H1 (cell line): ENCODE measurements at regions not wholly inside any gene's neighbourhood (a gene's known extent, or its start where the extent isn't known, plus 50 kb on each side); places are given as distances from the start of the nearest gene placed in this dataset.

Experiments used
- CTCF ChIA-PET: fragments of 300-600 bp; sonication (Branson Sonifier 250); formaldehyde crosslinking; loops from one replicate; lab custom pipeline; 2021; ENCODE audit not compliant: partially characterized antibody; lab: Charles Lee
- POLR2A ChIA-PET: fragments of 300-600 bp; sonication (Branson Sonifier 250); formaldehyde crosslinking; loops from one replicate; lab custom pipeline; 2021; ENCODE audit warnings: inconsistent platforms; ENCODE audit not compliant: partially characterized antibody; lab: Charles Lee
- DNase-seq, 2 experiments: peaks; one replicate each; pipeline versions ENCODE4 v3.0.0 to v3.0.0-alpha.2; 2010 to 2022; ENCODE audit warnings: low spot score in 2 of 2, low read depth in 1 of 2, mixed read lengths in 1 of 2
- FAIRE-seq: peaks from 2 replicates; lab custom pipeline; 2011; peaks lifted over from hg19 to GRCh38; lab: Jason Lieb, UNC
- H2AFZ ChIP-seq: 2 replicates; pipeline ENCODE4 v1.8.1; 2012; ENCODE audit warnings: low read length, inconsistent platforms
- H2AK5ac ChIP-seq: 2 replicates; pipeline ENCODE4 v1.6.1; 2013; ENCODE audit warnings: low read depth, low read length
- H2BK120ac ChIP-seq: replicated peaks from 2 replicates; pipeline ENCODE3; 2013; ENCODE audit warnings: low read depth, low read length, inconsistent platforms
- H2BK12ac ChIP-seq: 2 replicates; pipeline ENCODE4 v1.6.1; 2013; ENCODE audit warnings: low read depth, low read length
- H2BK15ac ChIP-seq: 2 replicates; pipeline ENCODE4 v1.6.1; 2013; ENCODE audit warnings: low read length
- H2BK20ac ChIP-seq: 2 replicates; pipeline ENCODE4 v1.6.1; 2013; ENCODE audit warnings: low read length
- H2BK5ac ChIP-seq: 2 replicates; pipeline ENCODE4 v1.6.1; 2013; ENCODE audit warnings: low read depth, low read length
- H3K14ac ChIP-seq: 2 replicates; pipeline ENCODE4 v1.6.1; 2013; ENCODE audit warnings: inconsistent platforms; ENCODE audit not compliant: insufficient read length
- H3K18ac ChIP-seq: 2 replicates; pipeline ENCODE4 v1.6.1; 2013; ENCODE audit warnings: low read length; ENCODE audit errors: extremely low read depth
- H3K23ac ChIP-seq: 2 replicates; pipeline ENCODE4 v1.6.1; 2013; ENCODE audit warnings: inconsistent platforms; ENCODE audit not compliant: insufficient read length
- H3K23me2 ChIP-seq: 2 replicates; pipeline ENCODE4 v1.6.1; 2013; ENCODE audit warnings: low read depth, low read length
- H3K27ac ChIP-seq: 2 replicates; pipeline ENCODE4 v1.6.1; 2011; ENCODE audit warnings: low read depth, low read length, inconsistent platforms
- H3K27me3 ChIP-seq, 4 experiments: replicated peaks in 1 of 4; 1 replicate in 1 of 4; 2 replicates in 3 of 4; pipeline versions ENCODE4 v1.6.1 to v1.8.1; 2011 to 2013; ENCODE audit warnings: low read length in 3 of 4, mild to moderate bottlenecking in 3 of 4, inconsistent platforms in 2 of 4, mixed read lengths in 2 of 4, moderate library complexity in 1 of 4; ENCODE audit not compliant: control insufficient read depth in 3 of 4, insufficient read depth in 3 of 4; ENCODE audit errors: extremely low read depth in 1 of 4
- H3K36me3 ChIP-seq, 4 experiments: 2 replicates each; pipeline versions ENCODE4 v1.6.1 to v1.8.1; 2011 to 2013; ENCODE audit warnings: mild to moderate bottlenecking in 4 of 4, low read length in 3 of 4, moderate library complexity in 2 of 4, control low read depth in 1 of 4, inconsistent platforms in 1 of 4; ENCODE audit not compliant: insufficient read depth in 4 of 4, control insufficient read depth in 2 of 4
- H3K4ac ChIP-seq: replicated peaks from 2 replicates; pipeline ENCODE3; 2013; ENCODE audit warnings: low read length, low read depth, mixed read lengths, inconsistent platforms; ENCODE audit not compliant: insufficient read length
- H3K4me1 ChIP-seq, 4 experiments: replicated peaks in 1 of 4; 1 replicate in 1 of 4; 2 replicates in 3 of 4; pipeline versions ENCODE4 v1.6.1 to v1.8.1; 2011 to 2013; ENCODE audit warnings: low read length in 3 of 4, inconsistent platforms in 2 of 4, mixed read lengths in 1 of 4; ENCODE audit not compliant: insufficient read depth in 4 of 4, control insufficient read depth in 3 of 4
- H3K4me2 ChIP-seq, 2 experiments: 2 replicates each; pipeline versions ENCODE4 v1.6.1 to v1.8.1; 2011 to 2013; ENCODE audit warnings: low read depth in 2 of 2, low read length in 2 of 2, control low read depth in 1 of 2, inconsistent platforms in 1 of 2, mild to moderate bottlenecking in 1 of 2; ENCODE audit not compliant: insufficient read depth in 1 of 2
- H3K4me3 ChIP-seq, 4 experiments: fragments of 200-600, 300-600 bp in 1 of 4; sonication (generic), shearing (Covaris generic), sonication (Bioruptor Twin) in 1 of 4; 2 replicates each; pipeline versions ENCODE4 v1.5.1 to v1.8.1; 2011 to 2016; ENCODE audit warnings: low read length in 4 of 4, low read depth in 3 of 4, control low read depth in 2 of 4, inconsistent platforms in 2 of 4, mild to moderate bottlenecking in 2 of 4, mixed read lengths in 1 of 4, moderate library complexity in 1 of 4; ENCODE audit not compliant: insufficient read depth in 2 of 4; ENCODE audit errors: extremely low read depth in 1 of 4
- H3K56ac ChIP-seq: replicated peaks from 2 replicates; pipeline ENCODE3; 2013; ENCODE audit warnings: low read depth, mild to moderate bottlenecking, mixed read lengths, low read length, inconsistent platforms; ENCODE audit not compliant: insufficient read length
- H3K79me1 ChIP-seq: 2 replicates; pipeline ENCODE4 v1.6.1; 2013; ENCODE audit warnings: low read depth, low read length, control low read depth
- H3K79me2 ChIP-seq, 2 experiments: 2 replicates each; pipeline versions ENCODE4 v1.6.1 to v1.8.1; 2012 to 2013; ENCODE audit warnings: low read length in 2 of 2, mild to moderate bottlenecking in 2 of 2, inconsistent platforms in 1 of 2; ENCODE audit not compliant: insufficient read depth in 2 of 2, control insufficient read depth in 1 of 2
- H3K9ac ChIP-seq, 4 experiments: replicated peaks in 1 of 4; 1 replicate in 1 of 4; 2 replicates in 3 of 4; pipeline versions ENCODE4 v1.6.1 to v1.8.1; 2011 to 2013; ENCODE audit warnings: low read depth in 3 of 4, low read length in 3 of 4, control low read depth in 2 of 4, mild to moderate bottlenecking in 2 of 4, moderate library complexity in 2 of 4, inconsistent platforms in 1 of 4; ENCODE audit errors: extremely low read depth in 1 of 4
- H3K9me3 ChIP-seq, 2 experiments: 2 replicates each; pipeline versions ENCODE4 v1.6.1 to v1.8.1; 2012 to 2013; ENCODE audit warnings: mild to moderate bottlenecking in 2 of 2, moderate library complexity in 2 of 2, control low read depth in 1 of 2, inconsistent platforms in 1 of 2, low read depth in 1 of 2, low read length in 1 of 2, mixed read lengths in 1 of 2; ENCODE audit not compliant: insufficient read depth in 2 of 2
- H4K20me1 ChIP-seq, 2 experiments: replicated peaks in 1 of 2; 2 replicates each; pipeline versions ENCODE3 to v1.8.1; 2011 to 2013; ENCODE audit warnings: inconsistent platforms in 2 of 2, low read length in 2 of 2, mild to moderate bottlenecking in 1 of 2; ENCODE audit not compliant: insufficient read depth in 2 of 2, control insufficient read depth in 1 of 2
- H4K5ac ChIP-seq: 2 replicates; pipeline ENCODE4 v1.6.1; 2013; ENCODE audit warnings: low read length, low read depth, mixed read lengths, inconsistent platforms; ENCODE audit not compliant: insufficient read length
- H4K8ac ChIP-seq: 2 replicates; pipeline ENCODE4 v1.8.0; 2013; ENCODE audit warnings: mild to moderate bottlenecking, moderate library complexity, low read length, inconsistent platforms; ENCODE audit not compliant: insufficient read depth; ENCODE audit errors: extremely low read depth
- H4K91ac ChIP-seq: replicated peaks from 2 replicates; pipeline ENCODE3; 2013; ENCODE audit warnings: low read length, mixed read lengths, inconsistent platforms; ENCODE audit not compliant: insufficient read length
- GTF2F1 ChIP-seq: IDR thresholded peaks from 2 replicates; pipeline ENCODE4 v1.6.1; 2012; ENCODE audit warnings: low read depth, low read length, improper control_type of control experiment, borderline replicate concordance
- WGBS, 2 experiments: shearing (Covaris generic) in 1 of 2; methylation state at CpG; one replicate each; pipeline versions ENCODE4 v1.1.6 to v1.1.7; 2013 to 2015; ENCODE audit warnings: low lambda C conversion rate in 2 of 2, mixed read lengths in 2 of 2, inconsistent platforms in 1 of 2, low coverage in 1 of 2, missing lambda C conversion rate in 1 of 2; ENCODE audit not compliant: insufficient replicate concordance in 2 of 2, insufficient coverage in 1 of 2, insufficient read length in 1 of 2; ENCODE audit errors: extremely low coverage in 1 of 2, missing lambda C conversion rate in 1 of 2; 5-methylcytosine and 5-hydroxymethylcytosine counted together

DNA sequence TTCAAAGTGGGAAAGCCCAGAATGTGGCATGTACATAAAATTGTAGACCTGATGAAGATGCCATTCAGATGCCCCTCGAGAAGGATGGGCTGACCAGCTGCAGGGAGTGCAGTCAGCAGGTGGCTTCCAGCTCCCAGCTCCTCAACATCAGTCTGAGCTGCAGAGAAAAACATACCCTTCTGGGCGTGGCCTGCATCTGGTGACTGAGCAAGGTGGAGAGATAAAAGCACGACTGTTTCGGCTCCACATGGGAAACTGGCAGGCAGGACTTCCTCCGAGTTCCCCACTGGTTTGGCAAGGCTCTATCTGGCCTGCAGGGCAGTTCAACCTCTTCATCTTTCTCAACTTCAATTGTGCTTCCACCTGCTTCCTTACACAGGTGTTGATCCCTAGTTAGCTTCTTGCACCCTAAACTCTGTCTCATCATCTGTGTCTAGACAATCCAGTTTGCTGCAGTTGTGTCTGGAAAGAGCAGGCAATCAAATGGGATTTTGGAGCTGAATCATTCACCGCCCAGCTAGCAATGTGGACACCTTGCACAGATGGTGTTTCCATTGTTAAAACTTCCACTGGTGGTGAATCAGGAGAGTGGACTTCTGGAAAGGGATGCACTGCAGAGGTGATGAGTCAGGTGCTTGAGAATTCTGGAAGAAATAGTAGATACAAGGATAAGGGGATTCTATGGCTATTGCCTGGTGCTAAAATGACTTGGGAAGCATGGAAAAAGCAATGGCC is 56.8 kb downstream of the POLR1D start:
- FAIRE-seq = no peak
- DNase-seq = no peak
- no peak overlapping the region for H4K8ac ChIP-seq
- no peak for TF ChIP-seq GTF2F1

More for the DNA sequence above, 56.8 kb downstream of the POLR1D start:
- Histone ChIP-seq H2BK5ac (no peak overlapping the region), H3K27ac (no peak overlapping the region), H3K56ac (no peak overlapping the region), H2BK15ac (no peak overlapping the region), H3K23ac (no peak overlapping the region), H3K9ac (no peak overlapping the region), H4K91ac (no peak overlapping the region), H2BK20ac (no peak overlapping the region), H3K9me3 (no peaks in the 10 kb centered on the region), H3K4me3 (no peak overlapping the region), H3K4ac (no peak overlapping the region), H3K79me2 (no peaks in the 10 kb centered on the region), H3K36me3 (no peaks in the 10 kb centered on the region), H4K5ac (no peak overlapping the region), H2BK120ac (no peak overlapping the region), H3K23me2 (no peaks in the 10 kb centered on the region), H2AFZ (no peak overlapping the region), H4K20me1 (no peaks in the 10 kb centered on the region), H2BK12ac (no peak overlapping the region), H3K79me1 (no peaks in the 10 kb centered on the region), H3K4me1 (no peaks in the 10 kb centered on the region), H3K27me3 (no peaks in the 10 kb centered on the region), H2AK5ac (no peak overlapping the region), H3K14ac (no peak overlapping the region), H3K4me2 (no peak overlapping the region), H3K18ac (no peak overlapping the region)
- POLR2A ChIA-PET = no interaction called here
- CTCF ChIA-PET = interaction anchor here (0.9 to 1.4 kb wide), 3 partner anchors 10 to 147 kb away, joined by 3 to 4 read pairs (median 3); no protein-coding TSS in a partner anchor
- 84% methylated on average over 6 of the region's 6 CpGs; no CpG with 5 or more reads in 1 of the 2 experiments for WGBS, 2 experiments
